Liver (tissue), 8 donors: ENCODE measurements at regions not wholly inside any gene's neighbourhood (a gene's known extent, or its start where the extent isn't known, plus 50 kb on each side); places are given as distances from the start of the nearest gene placed in this dataset.

Experiments used
- DNase-seq: peaks from one replicate; pipeline ENCODE4 v3.0.0-alpha.2; 2017; ENCODE audit warnings: low spot score
- H3K27ac ChIP-seq, 2 donors: one replicate each; pipeline ENCODE4 v1.7.0; 2013; ENCODE audit warnings: inconsistent platforms in 2 of 2, low read length in 2 of 2, control low read depth in 1 of 2, low read depth in 1 of 2, mild to moderate bottlenecking in 1 of 2
- H3K27me3 ChIP-seq, 4 donors: one replicate each; pipeline versions ENCODE4 v1.6.1 to v1.7.0; 2013; ENCODE audit warnings: low read length in 3 of 4, inconsistent platforms in 1 of 4, mild to moderate bottlenecking in 1 of 4, moderate library complexity in 1 of 4; ENCODE audit not compliant: control insufficient read depth in 4 of 4, insufficient read depth in 4 of 4
- H3K36me3 ChIP-seq, 4 donors: one replicate each; pipeline versions ENCODE4 v1.6.1 to v1.7.0; 2013; ENCODE audit warnings: low read length in 3 of 4, mild to moderate bottlenecking in 3 of 4, low read depth in 1 of 4, moderate library complexity in 1 of 4; ENCODE audit not compliant: control insufficient read depth in 4 of 4, insufficient read depth in 3 of 4
- H3K4me1 ChIP-seq, 4 donors: one replicate each; pipeline versions ENCODE4 v1.6.1 to v1.7.0; 2013; ENCODE audit warnings: low read length in 3 of 4, mild to moderate bottlenecking in 3 of 4, moderate library complexity in 1 of 4; ENCODE audit not compliant: control insufficient read depth in 4 of 4, insufficient read depth in 4 of 4
- H3K4me3 ChIP-seq, 3 donors: one replicate each; pipeline versions ENCODE4 v1.6.1 to v1.7.0; 2013; ENCODE audit warnings: low read length in 3 of 3, control low read depth in 1 of 3, low read depth in 1 of 3, mild to moderate bottlenecking in 1 of 3
- H3K9ac ChIP-seq, 2 donors: one replicate each; pipeline ENCODE4 v1.7.0; 2013; ENCODE audit warnings: low read length in 2 of 2, mild to moderate bottlenecking in 2 of 2, moderate library complexity in 2 of 2, control low read depth in 1 of 2, low read depth in 1 of 2
- H3K9me3 ChIP-seq, 4 donors: one replicate each; pipeline versions ENCODE4 v1.6.1 to v1.7.0; 2013; ENCODE audit warnings: low read length in 3 of 4; ENCODE audit not compliant: control insufficient read depth in 4 of 4
- ATF3 ChIP-seq: IDR thresholded peaks from 2 replicates; pipeline ENCODE4 v1.6.1; 2016; ENCODE audit warnings: antibody characterized with exemption
- CTCF ChIP-seq: fragments of 150-350 bp; IDR thresholded peaks from 2 replicates; pipeline ENCODE4 v1.5.1; 2017; ENCODE audit warnings: improper control_type of control experiment, low read depth, low read length; ENCODE audit not compliant: missing input control
- EGR1 ChIP-seq, 2 donors: IDR thresholded peaks; 2 replicates each; pipeline ENCODE4 v1.6.1; 2016 to 2018; ENCODE audit warnings: antibody characterized with exemption in 2 of 2, low read depth in 2 of 2
- FOXA1 ChIP-seq: IDR thresholded peaks from 2 replicates; pipeline ENCODE4 v1.6.1; 2016; ENCODE audit warnings: antibody characterized with exemption
- FOXA2 ChIP-seq: IDR thresholded peaks from 2 replicates; pipeline ENCODE4 v1.6.1; 2016; ENCODE audit warnings: antibody characterized with exemption
- GABPA ChIP-seq, 2 donors: IDR thresholded peaks in 1 of 2; conservative IDR thresholded peaks in 1 of 2; 2 replicates each; pipeline ENCODE4 v1.6.1; 2016; ENCODE audit warnings: antibody characterized with exemption in 2 of 2, mild to moderate bottlenecking in 1 of 2, moderate library complexity in 1 of 2
- HNF4A ChIP-seq, 2 donors: conservative IDR thresholded peaks; 2 replicates each; pipeline ENCODE4 v1.6.1; 2016; ENCODE audit warnings: antibody characterized with exemption in 2 of 2, mild to moderate bottlenecking in 2 of 2
- HNF4G ChIP-seq: IDR thresholded peaks from 2 replicates; pipeline ENCODE4 v1.6.1; 2016; ENCODE audit warnings: antibody characterized with exemption
- JUND ChIP-seq, 2 donors: IDR thresholded peaks; 2 replicates each; pipeline ENCODE4 v1.6.1; 2016; ENCODE audit warnings: antibody characterized with exemption in 2 of 2
- MAX ChIP-seq: IDR thresholded peaks from 2 replicates; pipeline ENCODE4 v1.6.1; 2016; ENCODE audit warnings: antibody characterized with exemption
- NR2F2 ChIP-seq: IDR thresholded peaks from 2 replicates; pipeline ENCODE4 v1.6.1; 2016; ENCODE audit warnings: antibody characterized with exemption
- RAD21 ChIP-seq, 2 donors: IDR thresholded peaks; 2 replicates each; pipeline ENCODE4 v1.6.1; 2016; ENCODE audit warnings: antibody characterized with exemption in 2 of 2, mild to moderate bottlenecking in 2 of 2
- REST ChIP-seq: IDR thresholded peaks from 2 replicates; pipeline ENCODE4 v1.6.1; 2016; ENCODE audit warnings: antibody characterized with exemption, mild to moderate bottlenecking
- RXRA ChIP-seq, 2 donors: IDR thresholded peaks; 2 replicates each; pipeline ENCODE4 v1.6.1; 2017 to 2018; ENCODE audit warnings: antibody characterized with exemption in 2 of 2, mild to moderate bottlenecking in 1 of 2
- SP1 ChIP-seq: IDR thresholded peaks from 2 replicates; pipeline ENCODE4 v1.6.1; 2018; ENCODE audit warnings: antibody characterized with exemption, mild to moderate bottlenecking
- TAF1 ChIP-seq: conservative IDR thresholded peaks from 2 replicates; pipeline ENCODE4 v1.6.1; 2016; ENCODE audit warnings: antibody characterized with exemption, mild to moderate bottlenecking
- YY1 ChIP-seq: IDR thresholded peaks from 2 replicates; pipeline ENCODE4 v1.6.1; 2016; ENCODE audit warnings: antibody characterized with exemption, mild to moderate bottlenecking
- ZBTB33 ChIP-seq: IDR thresholded peaks from 2 replicates; pipeline ENCODE4 v1.6.1; 2016; ENCODE audit warnings: antibody characterized with exemption
- WGBS: extraction: QIAGEN DNeasy Blood & Tissue Kit; methylation state at CpG from one replicate; pipeline ENCODE4 v1.1.7; 2013; 5-methylcytosine and 5-hydroxymethylcytosine counted together
- donor health status: healthy.
- donor health status: healthy.
- donor health status: healthy.
- donor health status: healthy.
- donor health status: healthy.

GRCh38 chr13:39840201-39840600 is 184.7 kb downstream of the COG6 start:
- Histone ChIP-seq H3K9ac (no peak overlapping the region), H3K4me3 (no peak overlapping the region), H3K36me3 (no peaks in the 10 kb centered on the region), H3K27ac (no peak overlapping the region), H3K9me3 (no peaks in the 10 kb centered on the region), H3K27me3 (peaks cover 0 to 3% (median under 1%) of the 10 kb centered on the region in 4 donors), H3K4me1 (no peaks in the 10 kb centered on the region)
- 83% methylated on average over 3 of the region's 3 CpGs for WGBS
- no peak for TF ChIP-seq NR2F2
- TF ChIP-seq SP1 = no peak
- TF ChIP-seq RAD21 (IDR thresholded peaks at IDR 0.05) = no peak
- TF ChIP-seq EGR1 (IDR thresholded peaks at IDR 0.05; ENCODE audit: low read depth in 2 of 2) = no peak
- TF ChIP-seq ATF3 = no peak
- TF ChIP-seq FOXA2 = no peak
- TF ChIP-seq RXRA (IDR thresholded peaks at IDR 0.05) = no peak
- no peak for TF ChIP-seq JUND (IDR thresholded peaks at IDR 0.05)
- TF ChIP-seq FOXA1 = no peak
- TF ChIP-seq HNF4A (conservative IDR thresholded peaks at IDR 0.05) = no peak
- no peak for TF ChIP-seq MAX
- TF ChIP-seq ZBTB33 = no peak
- TF ChIP-seq TAF1 = no peak
- no peak for TF ChIP-seq HNF4G
- TF ChIP-seq REST = no peak
- no peak for TF ChIP-seq YY1
- no peak for TF ChIP-seq GABPA (IDR thresholded peaks at IDR 0.05 in 1 of 2, conservative IDR thresholded peaks at IDR 0.05 in 1 of 2)
- no peak for TF ChIP-seq CTCF
- no peak for DNase-seq

- whole genome bisulfite sequencing = 50% methylated on average over 3 of the region's 3 CpGs
- no peaks in the 10 kb centered on the region for H3K9me3 ChIP-seq
- no peak overlapping the region for H3K27ac ChIP-seq
- H3K4me3 ChIP-seq = no peak overlapping the region
- DNase-seq = no peak
- no peaks in the 10 kb centered on the region for H3K4me1 ChIP-seq
- H3K9ac ChIP-seq = no peak overlapping the region
- no peaks in the 10 kb centered on the region for H3K36me3 ChIP-seq
- H3K27me3 ChIP-seq = no peaks in the 10 kb centered on the region
- no peak for TF ChIP-seq HNF4A (conservative IDR thresholded peaks at IDR 0.05)
- TF ChIP-seq REST = no peak
- TF ChIP-seq CTCF = no peak
- no peak for TF ChIP-seq RAD21 (IDR thresholded peaks at IDR 0.05)
- TF ChIP-seq RXRA (IDR thresholded peaks at IDR 0.05) = no peak
- TF ChIP-seq YY1 = no peak
- TF ChIP-seq NR2F2 = no peak
- TF ChIP-seq HNF4G = no peak
- TF ChIP-seq FOXA2 = no peak
- no peak for TF ChIP-seq SP1
Observed at GRCh38 chr13:39847336-39847735, 191.9 kb downstream of the COG6 start.
